AG08395 (cell line): ENCODE measurements at regions not wholly inside any gene's neighbourhood (a gene's known extent, or its start where the extent isn't known, plus 50 kb on each side); places are given as distances from the start of the nearest gene placed in this dataset.
A peak's percentile ranks its signal among the peaks of the same experiment; 100 is the strongest.
"Not testable (repeated sequence)": the region's sequence is repeated elsewhere in the genome, so short reads cannot be mapped to it uniquely, and the experiment has no call there.

Experiments
- DNase-seq: peaks from one replicate; pipeline ENCODE4 v3.0.0; 2012; ENCODE audit warnings: mixed read lengths, low spot score

DNA sequence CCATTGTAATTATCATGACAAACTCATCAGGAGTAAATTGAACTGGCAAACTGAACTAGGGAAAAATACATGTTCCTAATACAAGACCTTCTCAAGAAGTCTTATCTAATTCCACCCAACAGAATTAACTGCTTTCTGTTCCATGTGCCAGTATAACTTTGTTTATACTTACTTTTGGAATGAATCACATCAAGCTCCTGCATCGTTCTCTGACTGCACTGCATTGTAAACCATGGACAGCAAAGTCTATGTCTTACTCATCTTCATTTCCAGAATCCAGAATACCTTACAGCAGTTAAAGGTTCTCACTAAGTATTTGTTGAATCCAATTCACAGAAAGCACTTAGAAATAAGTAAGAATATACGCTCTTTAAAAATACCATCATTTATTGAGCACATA lies 102.8 kb downstream of the PLK2 start:
- peak; percentile 21 for DNase-seq

DNA sequence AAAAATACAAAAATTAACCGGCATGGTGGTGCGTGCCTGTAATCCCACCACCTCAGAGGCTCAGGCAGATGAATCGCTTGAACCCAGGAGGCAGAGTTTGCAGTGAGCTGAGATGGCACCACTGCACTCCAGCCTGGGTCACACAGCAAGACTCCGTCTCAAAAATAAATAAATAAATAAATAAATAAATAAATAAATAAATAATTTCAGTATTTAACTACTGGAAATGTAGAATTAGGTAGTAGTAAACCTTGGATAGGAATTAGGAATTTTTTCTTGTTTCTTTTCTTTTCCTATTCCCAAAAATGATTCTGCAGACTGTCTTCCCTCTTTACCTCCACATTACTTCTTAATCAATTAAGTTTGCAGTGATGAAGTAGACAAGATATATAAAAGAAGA lies 103.2 kb downstream of the PLK2 start:
- no peak for DNase-seq

DNA sequence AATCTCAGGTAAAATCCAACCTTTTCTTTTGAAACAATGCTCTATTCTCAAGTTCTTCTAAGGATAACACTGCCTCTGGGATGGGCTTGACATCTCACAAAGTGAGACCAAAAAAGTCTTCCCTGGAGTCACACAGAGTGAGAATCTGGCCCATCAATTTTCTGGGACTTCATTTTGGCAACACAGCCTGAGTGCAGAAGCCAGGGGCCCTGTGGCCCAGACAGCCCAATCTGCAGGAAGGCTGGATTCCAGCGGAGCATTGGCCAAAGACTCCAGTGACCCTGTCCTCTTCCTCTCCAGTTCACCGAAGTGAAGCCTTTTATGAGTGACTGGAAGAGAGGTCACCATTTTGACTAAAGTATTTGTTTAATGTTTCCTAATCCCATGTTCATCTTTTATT lies 105.1 kb downstream of the PLK2 start:
- DNase-seq = no peak

DNA sequence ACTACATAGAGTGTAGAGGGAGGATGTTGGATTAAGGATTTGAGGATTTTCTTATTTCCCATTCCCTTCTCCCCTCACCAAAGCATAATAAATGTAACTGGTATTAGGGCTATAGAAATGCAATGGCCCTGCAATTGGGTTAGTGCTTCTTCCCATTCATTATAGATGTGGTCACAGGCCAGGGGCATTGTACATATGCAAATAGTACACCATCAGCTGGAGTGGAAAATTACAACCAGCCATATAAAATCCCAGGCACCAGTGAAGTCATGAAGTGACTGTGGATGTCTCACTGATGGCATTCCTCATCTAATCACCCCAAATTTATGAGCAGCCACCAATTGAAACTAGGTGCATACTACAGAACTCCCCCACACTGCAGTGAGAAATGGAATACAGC lies 105.9 kb downstream of the PLK2 start:
- no peak for DNase-seq

DNA sequence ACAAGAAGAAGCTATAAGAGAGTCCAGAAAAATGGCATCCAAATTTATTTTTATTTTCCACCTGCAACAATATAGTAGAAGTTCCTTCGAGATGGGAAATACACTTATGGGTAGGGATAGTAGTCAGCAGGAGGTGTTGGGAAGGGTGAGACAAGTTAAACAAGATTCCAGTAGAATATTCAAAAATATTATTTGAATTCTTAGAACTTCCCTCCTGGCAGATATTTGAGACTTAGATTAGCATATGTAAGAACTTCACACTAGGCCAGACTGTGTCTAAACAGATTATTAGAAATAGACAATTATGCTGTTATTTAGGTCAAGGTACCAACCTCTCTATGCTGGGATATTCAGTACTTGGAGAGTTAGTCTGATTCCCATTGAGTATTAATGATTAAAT lies 108.7 kb downstream of the PLK2 start:
- no peak for DNase-seq

DNA sequence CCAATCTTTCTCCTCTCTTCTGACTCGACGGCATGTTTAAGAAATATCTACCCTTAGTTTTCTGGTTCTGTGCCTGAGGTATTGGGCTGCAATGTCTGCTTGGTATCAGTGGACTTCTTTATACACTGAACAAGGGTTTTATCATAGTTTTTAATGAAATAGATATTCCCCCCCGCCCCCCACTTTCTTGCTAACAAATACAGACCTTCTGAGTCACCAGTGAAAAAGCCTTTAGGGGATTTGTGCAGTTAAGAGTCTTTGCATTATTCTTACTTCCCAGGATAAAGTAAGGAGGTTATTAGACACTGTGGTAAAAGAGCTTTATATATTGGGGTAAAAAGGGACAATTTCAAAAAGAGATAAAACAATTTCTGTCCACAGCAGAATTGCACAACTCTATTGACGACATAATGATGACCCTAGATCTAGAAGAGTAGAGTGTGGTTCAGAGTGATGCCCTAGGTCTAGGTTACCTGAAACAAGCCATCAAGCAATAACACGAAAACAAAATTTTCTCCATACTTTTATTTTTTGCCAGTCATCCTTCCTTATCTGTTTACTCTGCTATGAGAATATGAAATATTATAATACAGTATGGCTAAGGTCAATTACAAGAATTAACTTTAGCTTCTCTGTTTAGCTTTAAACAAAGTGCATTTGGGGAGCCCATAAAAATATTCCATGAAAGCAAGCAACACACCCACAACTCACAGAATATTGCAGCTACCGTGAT lies 110.7 kb downstream of the PLK2 start:
- no peak for DNase-seq

DNA sequence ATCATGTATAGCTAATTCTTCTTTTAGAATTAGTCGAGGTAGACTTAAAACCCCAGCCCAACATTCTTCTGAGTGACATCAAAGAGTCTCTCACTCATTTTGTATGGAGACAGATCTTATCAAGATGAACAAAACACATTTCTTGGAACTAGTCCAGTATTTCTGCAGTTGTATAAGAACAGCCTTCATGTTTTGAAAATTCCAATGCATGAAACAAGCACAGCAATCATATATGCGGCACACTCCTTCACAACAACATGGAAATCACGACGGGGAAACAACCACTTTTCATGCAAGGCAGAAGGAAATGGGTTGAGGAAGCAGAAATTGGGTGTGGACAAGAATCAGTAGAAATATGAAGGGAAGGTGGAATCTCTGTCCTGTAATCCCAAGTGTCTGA lies 113.8 kb downstream of the PLK2 start:
- no peak for DNase-seq

DNA sequence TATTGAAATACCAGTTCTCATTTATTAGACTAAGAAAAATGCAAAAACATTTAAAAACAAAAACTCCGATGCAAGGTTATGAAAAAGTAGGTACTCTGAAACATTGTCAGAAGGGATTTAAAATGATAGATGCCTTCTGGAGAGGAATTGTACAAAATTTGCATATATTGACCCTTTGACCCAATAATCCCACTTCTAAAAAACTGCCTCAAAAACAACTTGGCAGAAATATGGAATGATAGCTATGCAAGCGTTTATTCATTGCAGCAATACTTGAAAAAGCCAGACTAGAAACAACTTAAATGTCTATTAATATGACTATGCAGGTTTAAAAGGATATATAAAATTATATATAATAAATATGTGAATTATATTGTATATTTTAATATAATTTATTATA lies 118.4 kb downstream of the PLK2 start:
- no peak for DNase-seq

DNA sequence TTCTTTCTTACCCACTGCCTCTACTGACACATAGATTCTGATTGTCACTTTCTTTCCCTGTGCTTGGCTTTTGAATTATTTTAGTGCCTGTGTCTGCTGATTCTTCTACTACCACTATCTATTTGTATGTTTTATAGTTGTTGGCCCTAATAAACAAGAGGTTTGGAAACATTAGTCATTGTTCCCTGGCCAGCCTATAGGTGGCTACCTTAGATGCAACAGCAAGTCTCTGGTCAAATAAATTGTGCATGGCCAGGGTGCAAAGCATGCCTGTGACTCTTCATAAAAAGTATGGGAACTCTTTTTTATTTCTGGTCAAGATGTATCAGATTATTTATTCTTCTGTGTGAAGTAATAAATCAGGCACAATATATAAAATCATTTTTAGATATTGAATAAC lies 124.4 kb downstream of the PLK2 start:
- DNase-seq = no peak

DNA sequence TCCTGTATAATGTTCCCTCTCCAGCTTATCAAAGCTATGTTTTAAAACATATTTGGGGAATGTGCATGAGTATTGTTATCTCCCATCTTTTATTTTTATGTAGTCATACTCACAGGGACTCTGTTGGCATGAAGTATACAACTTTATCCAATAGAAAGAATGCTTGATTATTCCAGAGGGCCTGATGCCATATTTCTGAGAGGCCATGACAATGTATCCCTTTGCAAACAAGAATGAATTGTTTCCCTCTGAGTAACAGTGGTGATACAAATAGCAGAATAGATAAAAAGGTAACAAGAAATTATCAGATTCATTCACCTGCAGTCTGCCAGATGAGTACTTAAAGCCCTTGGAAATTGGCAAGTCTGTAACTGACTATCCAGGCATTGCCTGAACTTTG lies 125.9 kb downstream of the PLK2 start:
- no peak for DNase-seq

DNA sequence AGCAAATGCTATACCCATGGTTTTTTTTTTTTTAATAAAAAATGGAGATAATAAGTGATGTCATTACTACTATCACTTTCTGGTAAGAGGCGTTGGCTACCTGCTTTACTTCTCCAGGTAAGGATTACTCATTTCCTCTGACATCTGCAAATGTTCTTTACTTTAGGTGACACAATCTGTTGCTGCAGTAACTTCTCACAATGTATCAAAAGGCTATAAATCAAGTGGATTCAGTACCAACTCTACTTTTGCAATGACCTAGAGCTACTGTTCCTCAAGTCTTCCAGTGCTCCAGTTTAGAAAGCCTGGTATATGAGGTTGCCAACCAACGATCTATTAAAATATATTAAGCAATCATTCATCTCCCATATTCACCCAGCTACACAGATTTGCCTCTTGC lies 129.1 kb downstream of the PLK2 start:
- no peak for DNase-seq

DNA sequence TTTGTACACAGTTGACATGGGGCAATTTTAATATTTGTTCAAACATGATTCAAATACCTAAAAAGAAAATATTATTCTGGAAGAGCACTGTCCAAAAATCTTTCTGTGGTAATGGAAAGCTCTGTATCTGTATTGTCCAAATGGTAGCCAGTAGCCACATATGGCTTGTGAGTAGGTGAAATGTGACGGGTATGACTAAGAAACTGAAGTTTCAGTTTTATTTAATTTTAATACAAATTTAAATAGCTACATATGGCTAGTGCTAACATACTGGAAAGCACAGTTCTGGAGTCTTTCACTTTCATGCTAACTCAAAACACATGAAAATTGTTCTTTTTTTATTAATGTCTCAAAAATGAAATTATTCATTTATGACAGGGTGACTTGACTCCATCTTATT lies 132.6 kb downstream of the PLK2 start:
- no peak for DNase-seq

DNA sequence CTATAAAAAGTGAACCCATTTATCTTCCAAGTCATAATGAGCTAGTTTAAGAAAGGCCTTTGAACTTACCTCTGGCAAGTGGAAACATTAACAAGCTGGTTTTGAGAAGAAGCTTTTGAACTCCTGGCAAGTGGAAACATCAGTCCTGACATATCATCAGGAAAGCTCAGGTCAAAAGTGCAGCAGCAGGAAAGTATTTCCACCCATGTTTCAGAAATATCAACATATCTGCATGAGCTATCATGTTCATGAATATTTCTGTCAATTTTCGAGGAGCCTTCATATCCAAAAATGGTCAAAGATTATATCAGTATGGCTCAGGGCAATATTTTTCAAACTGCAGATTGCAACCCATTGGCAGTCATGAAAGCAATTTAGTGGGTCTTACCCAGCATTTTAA lies 133.9 kb downstream of the PLK2 start:
- no peak for DNase-seq

DNA sequence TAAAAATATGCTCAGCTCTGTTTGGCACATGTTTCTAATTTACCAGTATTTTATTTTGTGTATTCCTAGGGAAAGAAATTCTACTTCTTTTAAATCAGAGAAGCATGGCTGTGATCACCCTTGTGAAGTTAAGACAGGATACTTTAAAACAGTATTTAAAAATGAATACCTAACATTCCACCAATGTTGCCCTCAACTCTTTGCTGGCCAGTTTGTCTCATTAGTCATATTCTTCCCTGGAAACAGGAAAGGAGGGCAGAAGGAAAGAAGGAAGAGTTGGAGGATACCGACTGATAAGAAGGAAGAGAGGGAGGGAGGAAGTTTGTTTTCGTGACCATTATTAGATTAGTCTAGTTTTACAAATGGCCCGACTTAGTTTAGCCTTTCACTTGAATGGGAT lies 137.4 kb downstream of the PLK2 start:
- peak; percentile 43 for DNase-seq

DNA sequence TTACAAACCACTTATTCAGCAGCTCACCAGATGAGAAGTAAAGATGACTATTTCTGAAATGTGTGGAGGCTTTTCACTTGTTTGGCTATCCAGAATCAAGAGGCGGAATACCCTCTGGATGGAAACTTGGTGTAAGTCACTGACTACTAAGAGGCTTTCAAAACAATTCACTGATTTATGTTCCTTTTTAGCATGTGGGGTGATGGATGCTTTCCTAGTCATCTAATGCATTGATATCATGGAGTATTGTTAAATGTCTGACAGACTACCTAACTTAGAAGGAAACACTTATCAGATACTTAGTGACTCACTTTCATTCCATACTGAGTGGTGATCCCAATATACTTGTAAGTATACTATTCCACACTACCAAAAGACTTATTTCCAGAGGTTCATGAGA lies 141.4 kb downstream of the PLK2 start:
- peak; percentile 11 for DNase-seq

DNA sequence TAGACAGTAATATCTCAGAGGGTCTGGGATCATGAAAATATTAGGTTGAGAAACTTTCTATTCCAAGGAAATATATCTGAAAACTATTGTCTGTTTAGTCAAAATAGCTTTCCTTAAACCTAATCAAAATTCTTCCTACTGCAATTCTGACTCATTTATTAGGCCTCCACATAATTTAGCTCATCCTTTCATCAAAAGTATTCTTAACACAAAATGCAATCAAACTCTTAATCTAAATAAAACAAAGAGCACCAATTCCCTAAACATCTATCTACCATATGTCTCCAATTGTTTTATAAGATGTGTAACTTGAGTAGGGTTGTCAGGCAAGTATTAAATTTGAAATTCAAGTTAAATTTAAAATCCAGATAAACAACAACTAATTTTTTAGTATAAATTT lies 142.1 kb downstream of the PLK2 start:
- no peak for DNase-seq

DNA sequence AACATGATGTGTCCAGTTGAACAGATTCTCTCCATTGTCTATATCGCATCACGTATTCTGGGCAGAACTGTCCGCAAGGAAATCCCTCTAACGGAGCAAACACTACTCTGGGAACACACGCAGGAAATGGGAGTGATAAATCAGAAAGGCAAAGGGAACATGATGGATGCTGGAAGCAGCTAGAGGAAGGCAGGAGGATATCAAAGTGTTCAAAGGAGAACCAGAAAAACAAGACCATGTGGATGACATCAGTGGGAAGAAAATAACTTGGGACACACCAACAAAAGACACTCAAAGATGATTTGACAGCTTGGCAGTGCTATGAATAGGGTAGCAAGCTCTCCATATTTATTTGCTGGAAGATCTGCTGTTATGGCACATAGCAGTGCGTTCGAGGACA lies 142.9 kb downstream of the PLK2 start:
- no peak for DNase-seq

DNA sequence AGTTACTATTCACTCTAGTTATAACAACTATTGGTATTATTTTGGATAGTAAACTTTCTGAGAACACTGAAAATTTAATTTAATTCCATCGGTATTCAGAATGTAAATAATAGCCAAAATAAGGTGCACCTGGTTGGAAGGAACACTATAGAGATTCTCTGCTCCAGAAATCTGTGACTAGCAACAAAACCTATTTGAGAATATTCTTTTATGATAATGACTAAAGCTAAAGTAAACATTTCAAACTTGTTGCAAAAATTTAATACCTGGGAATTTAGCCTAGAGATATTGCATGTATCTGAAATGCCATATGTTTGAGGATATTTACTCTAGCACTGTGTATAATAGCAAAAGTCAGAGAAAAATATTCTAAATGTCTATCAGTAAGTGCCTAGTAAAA lies 144.1 kb downstream of the PLK2 start:
- DNase-seq = no peak

DNA sequence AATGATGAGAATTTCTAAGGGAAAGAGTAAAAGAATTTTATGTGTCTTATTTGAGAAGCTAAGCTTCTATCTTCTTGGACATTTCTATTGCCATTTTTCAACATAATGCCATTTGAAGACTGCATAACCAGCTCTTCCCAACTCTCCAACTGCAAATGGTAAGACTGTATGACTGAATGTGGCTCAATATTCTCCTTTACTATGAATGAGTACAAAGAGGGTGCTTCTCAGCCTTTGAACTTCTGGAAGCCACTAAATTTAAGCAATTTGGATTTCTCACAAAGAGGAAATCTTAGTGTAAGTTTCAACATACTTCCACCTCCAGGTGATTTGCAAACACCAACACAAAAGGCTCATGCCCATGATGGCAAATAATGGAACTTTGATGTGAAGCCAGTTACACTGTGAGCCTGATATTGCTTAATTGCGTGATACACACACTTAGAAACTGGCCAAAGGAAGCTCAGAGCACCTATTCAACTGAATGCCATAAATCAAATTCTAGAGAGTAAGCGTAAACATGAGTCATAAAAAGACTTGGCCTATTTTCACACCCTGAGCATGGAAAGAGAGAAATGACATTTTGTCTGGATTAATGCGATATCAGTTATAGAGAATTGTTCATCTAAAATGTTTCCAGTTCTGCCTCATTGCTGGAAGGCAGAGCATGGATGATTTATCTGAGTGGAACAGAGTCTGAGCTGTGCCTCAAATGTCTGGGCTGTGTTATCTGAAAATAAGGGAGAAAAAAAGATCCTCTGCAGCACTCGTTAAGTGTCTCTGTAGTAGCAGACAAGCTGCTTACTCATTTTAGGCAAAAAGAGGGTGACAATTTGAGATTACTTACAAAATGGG lies 145.3 kb downstream of the PLK2 start:
- DNase-seq = no peak

DNA sequence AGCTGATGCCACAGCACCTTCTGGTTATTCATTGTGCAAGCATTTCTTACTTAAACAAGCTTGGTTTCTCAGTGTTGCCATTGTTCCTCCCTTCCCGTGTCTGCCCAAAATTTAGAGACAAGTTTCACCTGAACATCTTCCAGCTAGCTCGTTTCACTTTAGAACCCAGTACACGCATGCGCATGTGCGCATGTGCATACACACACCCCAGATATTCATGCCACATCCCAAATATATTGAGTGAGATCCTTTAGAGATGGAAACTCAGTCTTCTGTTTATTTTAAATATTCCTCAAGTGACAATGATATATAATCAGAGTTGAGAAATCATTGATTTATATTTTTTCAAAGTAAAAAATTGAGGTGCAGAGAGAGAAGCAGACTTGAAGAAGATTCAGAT lies 147.6 kb downstream of the PLK2 start:
- no peak for DNase-seq

DNA sequence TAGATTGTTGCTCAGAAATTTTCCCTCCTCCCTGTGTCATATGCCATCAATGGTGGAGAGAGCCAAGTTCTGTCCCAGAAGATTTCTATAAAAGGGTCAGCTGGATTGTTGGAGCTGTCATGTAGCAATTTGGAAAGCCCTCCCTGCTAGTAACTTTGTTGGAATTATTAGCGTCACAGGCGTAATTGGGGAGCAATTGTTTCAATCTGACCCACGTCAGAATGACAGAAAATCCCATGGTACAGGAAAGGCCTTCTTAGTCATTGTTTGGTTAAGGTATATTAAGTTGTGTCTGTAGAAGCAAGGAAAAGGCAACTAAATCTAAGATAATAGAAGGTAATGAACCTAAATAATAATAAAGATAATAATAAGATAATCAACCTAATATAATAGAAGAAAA lies 148.4 kb downstream of the PLK2 start:
- DNase-seq = no peak

DNA sequence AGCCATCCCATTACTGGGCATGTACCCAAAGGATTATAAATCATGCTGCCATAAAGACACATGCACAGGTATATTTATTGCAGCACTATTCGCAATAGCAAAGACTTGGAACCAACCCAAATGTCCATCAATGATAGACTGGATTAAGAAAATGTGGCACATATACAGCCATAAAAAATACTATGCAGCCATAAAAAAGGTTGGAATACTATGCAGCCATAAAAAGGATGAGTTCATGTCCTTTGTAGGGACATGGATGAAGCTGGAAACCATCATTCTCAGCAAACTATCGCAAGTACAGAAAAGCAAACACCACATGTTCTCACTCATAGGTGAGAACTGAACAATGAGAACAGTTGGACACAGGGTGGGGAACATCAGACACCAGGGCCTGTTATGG lies 151.5 kb downstream of the PLK2 start:
- not testable (repeated sequence) for DNase-seq

DNA sequence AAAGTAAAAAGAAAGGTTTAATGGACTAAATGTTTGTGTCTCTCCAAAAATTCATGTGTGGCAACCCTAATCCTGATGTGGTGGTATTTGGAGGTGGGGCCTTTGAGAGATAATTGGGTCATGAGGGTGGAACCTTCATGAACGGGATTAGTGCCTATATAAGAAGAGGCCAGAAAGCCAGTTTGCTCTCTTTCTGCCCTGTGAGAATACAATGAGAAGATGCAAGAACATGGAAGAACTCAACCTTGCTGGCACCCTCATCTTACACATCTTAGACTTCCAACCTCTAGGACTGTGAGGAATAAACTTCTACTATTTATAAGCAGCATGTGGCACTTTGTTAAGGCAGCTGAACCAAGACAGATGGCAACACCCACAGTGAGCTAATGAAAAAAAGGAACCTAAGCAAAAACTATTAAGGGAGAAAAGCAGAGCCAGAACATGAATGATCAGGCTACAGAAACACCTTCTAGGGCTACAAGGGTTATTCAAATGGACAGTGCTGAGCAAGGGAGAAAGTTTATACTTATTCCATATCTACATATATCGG lies 159.5 kb downstream of the PLK2 start:
- no peak for DNase-seq
